ENCODE measurements at regions not wholly inside any gene's neighbourhood (a gene's known extent, or its start where the extent isn't known, plus 50 kb on each side); places are given as distances from the start of the nearest gene placed in this dataset.

DNA sequence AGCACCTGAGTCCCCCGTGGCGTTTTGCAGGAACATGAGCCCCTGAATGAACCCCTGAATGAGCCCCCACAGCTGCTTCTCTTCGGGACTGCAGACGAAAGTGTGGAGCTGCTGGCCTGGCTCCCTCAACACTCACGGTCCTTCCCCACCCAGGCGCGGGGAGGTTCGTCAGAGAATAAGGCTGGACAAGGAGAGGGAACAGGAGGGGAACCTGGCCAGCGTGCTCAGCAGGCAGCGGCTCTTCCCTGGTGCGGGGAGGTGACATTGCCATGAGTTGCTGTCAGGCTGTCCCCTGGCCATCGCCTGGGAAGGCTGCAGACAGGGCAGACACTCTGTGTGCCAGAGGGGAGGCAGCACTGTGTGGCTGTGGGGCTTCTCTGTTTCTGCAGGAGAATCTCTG lies 80.9 kb upstream of the SHH start:
- intact Hi-C loops (cut with micrococcal nuclease) = no loop called here
- no peak overlapping the region for H2AFZ ChIP-seq (ENCODE audit: low read depth, low read length)

DNA sequence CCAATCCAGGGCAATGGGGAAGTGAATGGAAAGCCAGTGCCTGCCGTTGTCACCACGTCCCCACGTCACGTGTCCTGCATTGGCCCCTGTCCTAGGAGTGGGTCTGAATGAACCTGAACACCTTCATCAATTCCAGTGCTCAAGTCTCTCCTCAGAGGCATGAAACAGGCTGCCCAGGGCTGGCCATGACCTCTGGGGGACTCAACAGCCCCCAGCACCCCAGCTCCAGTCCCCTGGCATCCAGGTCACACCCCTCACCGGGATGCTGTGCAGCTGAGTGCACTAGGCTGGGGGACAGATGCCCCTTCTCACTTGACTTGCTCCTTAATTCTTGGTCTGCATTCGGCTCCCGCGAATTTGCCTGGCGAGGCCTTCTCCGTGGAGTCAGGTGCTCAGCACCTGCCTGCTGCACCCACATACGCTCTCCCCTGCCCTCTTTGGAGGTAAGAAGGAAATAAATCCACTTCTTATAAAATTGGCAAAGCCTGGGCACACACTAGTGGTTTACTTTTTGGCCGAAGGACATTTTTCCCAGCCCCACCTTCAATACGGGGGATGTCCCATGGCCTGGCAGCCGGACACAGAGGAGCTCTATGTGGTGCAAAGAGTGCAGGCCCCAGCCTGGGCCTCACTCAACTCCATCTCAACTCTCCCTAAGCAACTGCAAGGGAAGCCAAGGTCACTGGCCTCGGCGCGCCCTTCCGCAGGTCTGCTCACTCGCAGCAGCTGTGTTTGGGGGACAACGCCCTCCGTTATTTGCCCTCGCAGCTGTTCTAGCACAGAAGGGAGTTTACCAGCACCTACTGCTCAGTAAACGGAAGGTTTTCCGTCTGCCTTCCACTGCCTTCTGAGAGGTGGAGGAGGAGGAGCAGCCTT lies 77.6 kb upstream of the SHH start:
- H3K27me3 ChIP-seq (ENCODE audit: control insufficient read depth in 2 of 2, insufficient read depth in 2 of 2, low read length in 2 of 2) = no peaks in the 10 kb centered on the region
- H3K4me3 ChIP-seq (replicated peaks in 1 of 3; ENCODE audit: insufficient read depth in 1 of 3, low read depth in 1 of 3, low read length in 3 of 3) = no peak overlapping the region
- no peaks in the 10 kb centered on the region for H3K9me1 ChIP-seq (replicated peaks; ENCODE audit: control insufficient read depth, extremely low read depth, insufficient read depth, low read length)
- H4K20me1 ChIP-seq (replicated peaks; ENCODE audit: control insufficient read depth, extremely low read depth, insufficient read depth, low read length) = no peaks in the 10 kb centered on the region
- H3K9ac ChIP-seq (replicated peaks; ENCODE audit: extremely low read depth, insufficient read depth, low read length) = no peak overlapping the region
- no peaks in the 10 kb centered on the region for H3K79me2 ChIP-seq (ENCODE audit: control insufficient read depth, insufficient read depth, low read length)
- POLR2A ChIA-PET = no interaction called here
- intact Hi-C loops (cut with micrococcal nuclease) = loop anchor here (5.0 to 10.0 kb wide), 2 partner anchors 83 to 755 kb away; partner anchors contain the start of gene RNF32
- CTCF ChIA-PET = no interaction called here
- no peaks in the 10 kb centered on the region for H3K9me3 ChIP-seq (replicated peaks; ENCODE audit: control insufficient read depth, insufficient read depth, low read length)
- FAIRE-seq (no peak), DNase-seq (ENCODE audit: low read depth, low spot score) (no peak)
- no TSS peak for BruUV-seq (replicated peaks)
- no peak overlapping the region for H3K27ac ChIP-seq (ENCODE audit: insufficient read depth, low read depth, low read length)
- no peak overlapping the region for H3K4me2 ChIP-seq (ENCODE audit: insufficient read depth, low read length)
- peaks cover 5% of the 10 kb centered on the region for H3K4me1 ChIP-seq (ENCODE audit: control insufficient read depth, extremely low read depth, insufficient read depth, low read length)
- no peak for TF ChIP-seq JUN (IDR thresholded peaks at IDR 0.05; ENCODE audit: borderline replicate concordance, insufficient read depth, insufficient read length, low read depth)
- TF ChIP-seq, protein P1, sequence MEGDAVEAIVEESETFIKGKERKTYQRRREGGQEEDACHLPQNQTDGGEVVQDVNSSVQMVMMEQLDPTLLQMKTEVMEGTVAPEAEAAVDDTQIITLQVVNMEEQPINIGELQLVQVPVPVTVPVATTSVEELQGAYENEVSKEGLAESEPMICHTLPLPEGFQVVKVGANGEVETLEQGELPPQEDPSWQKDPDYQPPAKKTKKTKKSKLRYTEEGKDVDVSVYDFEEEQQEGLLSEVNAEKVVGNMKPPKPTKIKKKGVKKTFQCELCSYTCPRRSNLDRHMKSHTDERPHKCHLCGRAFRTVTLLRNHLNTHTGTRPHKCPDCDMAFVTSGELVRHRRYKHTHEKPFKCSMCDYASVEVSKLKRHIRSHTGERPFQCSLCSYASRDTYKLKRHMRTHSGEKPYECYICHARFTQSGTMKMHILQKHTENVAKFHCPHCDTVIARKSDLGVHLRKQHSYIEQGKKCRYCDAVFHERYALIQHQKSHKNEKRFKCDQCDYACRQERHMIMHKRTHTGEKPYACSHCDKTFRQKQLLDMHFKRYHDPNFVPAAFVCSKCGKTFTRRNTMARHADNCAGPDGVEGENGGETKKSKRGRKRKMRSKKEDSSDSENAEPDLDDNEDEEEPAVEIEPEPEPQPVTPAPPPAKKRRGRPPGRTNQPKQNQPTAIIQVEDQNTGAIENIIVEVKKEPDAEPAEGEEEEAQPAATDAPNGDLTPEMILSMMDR (IDR thresholded peaks at IDR 0.05; ENCODE audit: extremely low read depth in 1 of 2, insufficient read depth in 1 of 2, low read depth in 1 of 2, low read length in 2 of 2) = no peak
- TF ChIP-seq FOS (IDR thresholded peaks at IDR 0.05; ENCODE audit: borderline replicate concordance, insufficient read depth, low read length) = no peak
- H3K36me3 ChIP-seq (ENCODE audit: control insufficient read depth in 2 of 2, extremely low read depth in 1 of 2, insufficient read depth in 2 of 2, low read length in 2 of 2) = no peaks in the 10 kb centered on the region
- dilution Hi-C loops (cut with MboI; ENCODE audit: extremely low pct_ligation_motif_present, low sequenced_read_pairs) = no loop called here
- H2AFZ ChIP-seq (ENCODE audit: low read depth, low read length) = no peak overlapping the region

More for the DNA sequence above, 80.9 kb upstream of the SHH start:
- TF ChIP-seq POLR2A (IDR thresholded peaks at IDR 0.05; ENCODE audit: low read depth, low read length) (no peak), GATA2 (IDR thresholded peaks at IDR 0.05; ENCODE audit: insufficient read depth, insufficient read length, low read depth, low read length) (no peak), JUN (IDR thresholded peaks at IDR 0.05; ENCODE audit: borderline replicate concordance, insufficient read depth, insufficient read length, low read depth) (no peak)
- dilution Hi-C loops (cut with MboI; ENCODE audit: extremely low pct_ligation_motif_present, low sequenced_read_pairs) = no loop called here
- Histone ChIP-seq H3K9me1 (replicated peaks; ENCODE audit: control insufficient read depth, extremely low read depth, insufficient read depth, low read length) (no peaks in the 10 kb centered on the region), H3K79me2 (ENCODE audit: control insufficient read depth, insufficient read depth, low read length) (no peaks in the 10 kb centered on the region), H3K36me3 (ENCODE audit: control insufficient read depth in 2 of 2, extremely low read depth in 1 of 2, insufficient read depth in 2 of 2, low read length in 2 of 2) (no peaks in the 10 kb centered on the region), H3K4me3 (replicated peaks in 1 of 3; ENCODE audit: insufficient read depth in 1 of 3, low read depth in 1 of 3, low read length in 3 of 3) (no peak overlapping the region), H3K27ac (ENCODE audit: insufficient read depth, low read depth, low read length) (no peak overlapping the region), H3K4me1 (ENCODE audit: control insufficient read depth, extremely low read depth, insufficient read depth, low read length) (no peaks in the 10 kb centered on the region), H3K4me2 (ENCODE audit: insufficient read depth, low read length) (no peak overlapping the region), H4K20me1 (replicated peaks; ENCODE audit: control insufficient read depth, extremely low read depth, insufficient read depth, low read length) (no peaks in the 10 kb centered on the region), H3K9me3 (replicated peaks; ENCODE audit: control insufficient read depth, insufficient read depth, low read length) (no peaks in the 10 kb centered on the region), H3K27me3 (ENCODE audit: control insufficient read depth in 2 of 2, insufficient read depth in 2 of 2, low read length in 2 of 2) (no peaks in the 10 kb centered on the region), H3K9ac (replicated peaks; ENCODE audit: extremely low read depth, insufficient read depth, low read length) (no peak overlapping the region)
- BruUV-seq (replicated peaks) = no TSS peak
- ChIA-PET POLR2A (no interaction called here), CTCF (no interaction called here)
- FAIRE-seq (no peak), DNase-seq (ENCODE audit: low read depth, low spot score) (no peak)
